Fibroblast of skin of right quadriceps (primary cell): ENCODE measurements at regions not wholly inside any gene's neighbourhood (a gene's known extent, or its start where the extent isn't known, plus 50 kb on each side); places are given as distances from the start of the nearest gene placed in this dataset.
"Not testable (repeated sequence)": the region's sequence is repeated elsewhere in the genome, so short reads cannot be mapped to it uniquely, and the experiment has no call there.

Source experiments
- DNase-seq: peaks from one replicate; pipeline ENCODE4 v3.0.0-alpha.2; 2013

DNA sequence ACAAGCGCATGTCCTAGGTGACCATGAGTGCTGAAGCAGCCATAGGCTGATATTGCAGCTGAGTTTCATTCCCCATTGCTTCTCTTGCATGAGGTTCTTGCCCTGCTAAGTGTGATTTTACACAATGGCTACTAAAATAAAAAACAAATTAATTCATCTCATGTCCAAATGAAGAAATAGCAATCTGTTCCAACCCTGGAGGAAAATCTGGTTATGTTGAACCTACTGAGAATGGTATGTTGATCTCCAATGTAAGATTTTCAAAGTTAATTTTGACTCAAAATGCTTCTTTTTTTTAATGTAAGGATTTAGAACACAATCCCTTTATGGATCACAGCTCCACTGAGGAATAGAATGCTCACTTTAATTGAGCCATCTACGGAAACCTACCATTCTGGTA, 254.2 kb upstream of the CRBN start:
- DNase-seq, result no peak

DNA sequence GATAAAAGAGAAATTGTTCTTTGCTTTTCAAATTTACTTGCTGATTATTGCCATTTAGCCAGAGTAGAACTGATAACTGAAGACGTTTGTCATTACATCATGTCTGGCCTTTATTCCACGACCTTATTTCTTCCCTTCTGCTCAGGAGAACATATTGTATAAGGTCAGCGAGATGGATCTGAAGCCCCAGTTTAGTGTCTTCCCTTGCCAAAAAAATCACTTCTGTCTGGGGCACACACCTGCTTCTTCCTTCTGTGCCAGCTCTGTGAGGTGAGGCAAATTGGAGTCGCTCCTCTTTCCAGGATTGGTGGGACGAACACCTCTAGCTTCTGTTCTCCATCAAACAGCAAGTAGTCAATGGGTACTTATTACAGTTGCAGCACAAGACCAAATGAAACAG, 250.3 kb upstream of the CRBN start:
- DNase-seq, result no peak

DNA sequence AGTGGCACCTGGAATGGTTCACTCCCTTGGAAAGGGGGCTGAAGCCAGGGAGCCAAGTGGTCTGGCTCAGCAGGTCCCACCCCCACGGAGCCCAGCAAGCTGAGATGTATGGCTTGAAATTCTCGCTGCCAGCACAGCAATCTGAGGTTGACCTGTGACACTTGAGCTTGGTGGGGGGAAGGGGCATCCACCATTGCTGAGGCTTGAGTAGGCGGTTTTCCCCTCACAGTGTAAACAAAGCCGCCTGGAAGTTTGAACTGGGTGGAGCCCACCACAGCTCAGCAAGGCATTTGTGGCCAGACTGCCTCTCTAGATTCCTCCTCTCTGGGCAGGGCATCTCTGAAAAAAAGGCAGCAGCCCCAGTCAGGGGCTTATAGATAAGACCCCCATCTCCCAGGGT, 228.2 kb upstream of the CRBN start:
- DNase-seq, result not testable (repeated sequence)

DNA sequence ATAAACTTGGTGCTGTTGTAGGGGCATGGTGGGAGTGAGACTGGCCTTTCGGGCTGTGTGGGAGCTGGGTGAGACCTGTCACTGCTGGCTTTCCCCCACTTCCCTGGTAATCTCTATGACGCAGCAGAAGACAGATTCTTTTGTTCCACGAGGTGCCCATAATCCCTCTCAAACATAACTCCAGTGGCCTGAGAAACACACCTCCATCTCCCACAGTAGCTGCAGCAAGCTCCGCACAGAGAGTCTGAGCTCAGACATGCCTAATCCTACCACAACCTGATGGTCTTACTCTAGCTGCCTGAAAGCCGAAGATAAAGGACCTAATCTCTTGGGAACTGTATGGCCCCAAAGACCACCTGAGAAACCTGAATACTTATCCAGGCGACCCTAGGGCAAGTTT, 225.6 kb upstream of the CRBN start:
- no peak for DNase-seq

DNA sequence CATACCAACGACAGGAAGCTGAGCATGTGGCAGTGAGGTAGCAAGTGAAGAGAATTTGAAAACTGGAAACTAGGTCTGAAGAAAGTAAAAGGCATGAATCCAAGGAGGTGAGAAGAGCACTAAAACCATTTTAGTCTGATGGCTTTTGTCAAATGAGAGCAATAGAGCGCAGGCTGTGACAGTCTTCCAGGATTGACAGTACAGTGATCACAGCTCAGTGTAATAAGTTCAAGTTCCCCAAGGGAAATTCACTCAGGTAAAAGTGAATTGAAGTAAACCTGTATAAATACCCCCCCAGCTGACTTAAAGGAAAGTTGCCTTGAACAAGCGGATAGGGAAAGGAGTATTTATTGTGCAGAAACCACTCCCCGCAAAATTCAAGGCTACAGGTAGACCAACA, 224.2 kb upstream of the CRBN start:
- no peak for DNase-seq

DNA sequence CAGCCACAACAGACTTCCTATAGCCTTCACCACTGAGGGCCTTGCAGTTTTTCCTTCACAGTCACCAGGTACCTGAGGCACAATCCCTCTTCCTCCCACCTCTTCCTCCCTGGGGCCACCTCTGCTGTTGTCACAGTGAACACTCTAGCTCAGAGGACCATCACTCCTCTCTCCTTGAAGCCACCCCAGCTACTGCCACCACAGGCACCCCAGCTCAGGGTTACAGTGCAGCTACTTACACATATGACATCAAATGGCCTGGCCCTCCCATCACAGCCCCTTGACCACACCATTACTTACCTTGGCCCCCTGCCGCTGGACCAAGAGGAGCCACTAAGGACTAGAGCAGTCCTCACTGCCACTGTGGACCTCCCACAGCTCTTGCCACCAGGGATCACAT, 213.5 kb upstream of the CRBN start:
- no peak for DNase-seq

DNA sequence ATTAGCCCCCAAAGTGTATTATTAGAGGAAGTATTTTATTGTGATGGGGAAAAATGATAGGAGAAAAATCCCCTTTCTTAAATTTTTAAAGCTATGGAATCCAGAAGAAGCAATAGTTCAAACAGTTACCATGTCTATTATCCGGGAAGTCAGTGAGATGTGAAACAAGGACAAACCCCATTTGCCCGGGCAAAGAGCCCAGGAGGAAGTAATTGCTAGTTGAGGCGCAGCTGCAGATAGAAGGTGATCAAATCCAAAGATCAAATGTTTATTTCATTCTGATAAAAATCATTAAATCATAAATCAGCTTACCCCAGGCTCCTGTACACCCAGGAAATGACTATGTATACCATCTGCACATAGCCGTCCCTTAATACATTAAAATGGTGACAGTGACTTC, 204.0 kb upstream of the CRBN start:
- no peak for DNase-seq

DNA sequence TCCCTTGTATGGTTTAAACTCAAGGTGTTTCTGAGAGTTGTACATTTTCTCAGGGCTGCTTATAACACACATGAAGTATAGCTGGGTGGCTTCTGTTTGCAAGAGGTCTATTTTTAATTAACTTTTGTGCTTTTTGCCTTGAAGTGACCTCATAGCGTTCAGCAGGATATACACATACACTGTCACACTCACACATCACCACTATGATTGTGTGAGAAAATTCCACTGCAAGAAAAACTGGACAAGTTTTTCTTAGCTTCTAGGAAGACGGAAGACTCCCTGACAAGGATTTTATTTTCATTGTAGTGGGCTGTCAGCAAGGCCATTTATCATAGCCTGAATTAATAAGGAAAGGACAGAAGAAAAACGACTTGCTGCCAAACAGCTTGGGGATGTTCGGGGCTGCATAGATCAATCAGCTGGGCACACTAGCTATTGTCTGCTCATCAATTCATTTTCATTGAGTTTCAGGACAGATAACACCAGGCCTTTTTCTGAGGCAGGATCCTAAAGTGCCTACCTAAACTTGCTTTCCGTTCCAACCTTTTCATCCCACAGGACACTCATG, 192.8 kb upstream of the CRBN start:
- no peak for DNase-seq

DNA sequence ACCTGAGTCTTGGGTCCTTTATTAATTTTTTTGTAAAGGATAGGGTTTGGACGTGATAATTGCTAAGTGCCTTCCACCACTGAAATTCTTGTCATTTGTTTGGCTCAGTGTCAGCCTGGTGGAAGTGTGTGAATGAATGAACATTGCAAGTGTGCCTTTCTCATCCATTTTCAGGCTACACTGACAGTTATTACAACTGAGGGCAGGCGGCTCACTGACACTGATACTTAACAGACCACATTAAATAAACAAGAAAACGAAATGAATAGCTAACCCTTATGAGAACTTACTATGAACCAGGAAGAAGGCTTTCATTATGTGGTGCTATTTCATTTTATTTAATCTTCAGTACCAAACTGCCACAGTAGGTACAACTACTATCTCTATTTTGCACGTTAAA, 188.8 kb upstream of the CRBN start:
- no peak for DNase-seq

DNA sequence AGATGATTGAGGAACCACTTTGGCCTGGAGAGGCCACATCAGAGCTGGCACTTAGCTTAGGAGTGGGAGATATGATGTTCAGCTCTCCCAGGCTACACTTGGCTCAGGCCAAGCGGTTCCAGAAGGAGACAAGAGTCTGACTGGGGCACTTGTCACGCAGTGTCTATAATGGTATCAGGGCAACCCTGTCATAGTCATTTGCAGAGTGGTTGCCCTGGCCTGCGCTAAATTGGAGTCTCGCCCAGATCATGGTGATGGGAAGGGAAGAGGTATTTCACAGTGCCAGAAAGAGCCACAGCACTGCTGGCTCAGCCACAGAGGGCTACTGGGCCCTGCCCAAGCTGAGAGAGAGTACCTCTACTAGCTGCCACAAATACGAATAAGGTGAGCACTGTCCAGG, 186.9 kb upstream of the CRBN start:
- no peak for DNase-seq

DNA sequence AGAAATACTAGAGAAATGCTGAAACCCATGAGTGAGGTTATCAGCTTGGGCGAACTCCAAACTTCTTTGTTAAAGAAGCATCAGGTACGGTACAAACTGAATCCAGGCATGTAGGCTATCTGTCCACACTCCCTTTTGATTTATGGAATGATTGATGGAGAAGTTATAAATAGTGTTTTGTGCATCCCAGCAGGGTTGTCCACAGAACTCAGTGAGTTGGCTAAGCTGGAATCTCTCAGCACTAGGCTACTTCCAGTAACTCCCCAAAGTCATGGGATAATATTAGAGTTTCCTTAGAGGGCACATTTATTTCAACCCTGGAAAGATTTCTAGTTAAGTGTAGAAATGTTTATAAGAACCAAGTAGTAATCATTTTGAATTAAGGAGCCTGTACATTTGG, 186.2 kb upstream of the CRBN start:
- no peak for DNase-seq

DNA sequence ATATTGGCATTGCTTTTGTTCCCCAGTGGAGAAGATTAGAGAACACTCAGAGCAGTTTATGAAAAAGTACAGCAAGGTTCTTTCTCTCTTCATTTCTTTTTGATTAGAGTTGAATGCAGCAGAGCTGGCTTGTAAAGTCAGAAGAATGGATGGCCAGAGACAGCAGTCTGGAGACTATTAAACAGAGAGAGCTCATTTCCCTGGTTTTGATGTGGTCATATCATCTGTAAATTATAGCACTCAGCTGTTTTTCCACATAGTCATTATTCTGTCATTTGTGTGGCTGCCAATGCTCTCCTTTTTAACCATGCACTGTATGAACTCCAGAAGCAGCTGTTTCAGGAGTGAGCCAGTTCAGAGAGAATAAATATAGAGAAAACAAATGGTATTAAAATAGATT, 177.4 kb upstream of the CRBN start:
- DNase-seq, result no peak

DNA sequence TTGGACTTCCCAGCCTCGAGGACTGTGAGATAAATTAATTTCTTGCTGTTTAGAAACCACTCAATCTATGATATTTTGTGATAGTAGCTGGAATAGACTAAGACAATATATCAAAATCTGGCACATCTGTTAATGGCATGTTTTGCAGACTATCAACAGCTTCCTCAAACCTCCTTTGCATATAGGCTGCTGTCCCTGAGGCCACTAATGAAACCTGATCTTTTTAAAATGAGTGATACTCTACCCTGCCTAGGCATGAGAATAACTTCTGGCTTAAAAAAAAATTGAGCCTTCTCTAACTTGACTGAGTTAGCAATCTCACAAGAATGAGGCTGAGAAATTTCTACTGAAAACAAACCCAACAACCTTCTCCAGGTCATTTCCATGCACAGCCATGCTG, 176.0 kb upstream of the CRBN start:
- DNase-seq, result no peak

DNA sequence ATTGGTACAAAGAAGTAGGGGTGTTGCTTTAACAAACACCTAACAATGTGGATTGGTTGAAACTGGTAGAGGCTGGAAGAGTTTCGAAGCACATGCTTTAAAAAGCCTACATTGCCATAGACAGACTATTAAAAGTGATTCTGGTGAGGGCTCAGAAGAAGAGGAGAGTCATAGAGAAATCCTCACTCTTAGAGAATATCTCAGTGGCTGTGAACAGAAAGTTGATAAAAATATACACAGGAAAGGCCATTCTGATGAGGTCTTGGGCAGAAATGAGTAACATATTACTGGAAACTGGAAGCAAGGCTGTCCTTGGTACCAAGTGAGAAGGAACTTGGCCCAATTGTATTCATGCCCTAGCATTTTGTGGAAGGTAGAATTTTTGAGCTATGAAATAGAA, 173.7 kb upstream of the CRBN start:
- DNase-seq, result no peak

DNA sequence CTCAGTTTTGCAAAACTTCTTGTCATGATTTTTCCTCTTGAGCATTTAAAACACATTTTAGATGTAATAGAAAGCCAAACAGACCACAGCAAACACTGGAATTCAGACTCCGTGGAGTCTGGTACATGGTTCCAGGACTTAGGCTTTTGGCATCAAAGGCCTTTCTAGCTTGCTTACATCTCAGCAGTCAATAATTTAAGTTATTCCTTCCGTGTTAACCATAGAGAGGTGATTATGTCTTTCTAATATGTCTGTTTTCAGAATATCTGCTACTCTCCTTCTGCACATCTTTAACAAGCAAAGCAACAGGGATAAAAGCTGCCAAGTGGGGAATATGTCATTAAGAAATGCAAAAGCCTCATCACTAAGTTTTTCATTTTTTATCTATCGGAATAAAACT, 171.7 kb upstream of the CRBN start:
- no peak for DNase-seq

DNA sequence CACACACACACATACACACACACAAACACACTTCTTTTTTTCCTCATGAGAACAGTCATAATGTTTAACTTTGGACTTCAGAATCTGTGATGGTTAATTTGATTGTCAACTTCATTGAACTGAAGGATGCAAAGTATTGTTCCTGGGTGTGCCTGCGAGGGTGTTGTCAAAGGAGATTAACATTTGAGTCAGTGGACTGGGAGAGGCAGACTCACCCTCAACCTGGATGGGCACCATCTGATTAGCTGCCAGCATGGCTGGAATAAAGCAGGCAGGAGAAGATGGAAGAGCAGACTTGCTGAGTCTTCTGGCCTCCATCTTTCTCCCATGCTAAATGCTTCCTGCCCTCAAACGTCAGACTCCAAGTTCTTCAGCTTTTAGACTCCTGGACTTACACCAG, 167.6 kb upstream of the CRBN start:
- DNase-seq, result not testable (repeated sequence)

DNA sequence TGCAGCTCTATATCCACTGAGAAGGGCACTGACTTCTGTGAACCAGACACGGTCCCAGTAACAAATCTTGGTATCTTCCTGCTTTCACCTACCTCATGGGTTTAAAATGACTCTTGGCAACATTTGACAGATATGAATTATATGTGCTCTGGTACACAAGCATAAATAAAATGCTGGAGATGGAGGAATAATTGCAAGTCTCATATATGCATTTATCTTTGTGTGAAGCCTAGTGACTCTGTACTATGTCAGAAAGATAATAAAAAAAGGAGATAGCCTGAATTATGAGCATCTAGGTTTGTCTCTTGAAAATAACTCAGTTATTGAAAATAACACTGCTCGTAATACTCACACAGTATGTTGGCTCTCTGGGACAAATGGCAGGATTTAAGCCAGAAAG, 167.1 kb upstream of the CRBN start:
- no peak for DNase-seq

DNA sequence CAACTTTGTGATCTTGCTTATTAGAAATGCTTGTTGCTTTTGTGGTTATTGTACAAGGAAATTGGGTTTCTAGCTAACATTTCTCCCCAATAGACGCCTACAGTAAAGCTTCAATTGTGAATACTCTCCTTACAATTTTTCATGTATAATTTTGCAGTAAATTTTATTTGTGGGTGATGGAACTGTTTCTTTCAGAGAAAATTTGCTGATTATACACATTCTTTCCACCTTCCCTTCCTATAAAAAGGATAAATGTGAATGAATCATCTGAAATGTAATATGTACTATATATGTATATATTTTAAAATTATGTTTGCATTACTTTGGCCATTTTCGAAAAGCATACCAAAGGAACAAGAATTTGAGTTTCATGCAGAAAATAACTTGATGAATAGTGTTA, 162.7 kb upstream of the CRBN start:
- DNase-seq, result no peak

DNA sequence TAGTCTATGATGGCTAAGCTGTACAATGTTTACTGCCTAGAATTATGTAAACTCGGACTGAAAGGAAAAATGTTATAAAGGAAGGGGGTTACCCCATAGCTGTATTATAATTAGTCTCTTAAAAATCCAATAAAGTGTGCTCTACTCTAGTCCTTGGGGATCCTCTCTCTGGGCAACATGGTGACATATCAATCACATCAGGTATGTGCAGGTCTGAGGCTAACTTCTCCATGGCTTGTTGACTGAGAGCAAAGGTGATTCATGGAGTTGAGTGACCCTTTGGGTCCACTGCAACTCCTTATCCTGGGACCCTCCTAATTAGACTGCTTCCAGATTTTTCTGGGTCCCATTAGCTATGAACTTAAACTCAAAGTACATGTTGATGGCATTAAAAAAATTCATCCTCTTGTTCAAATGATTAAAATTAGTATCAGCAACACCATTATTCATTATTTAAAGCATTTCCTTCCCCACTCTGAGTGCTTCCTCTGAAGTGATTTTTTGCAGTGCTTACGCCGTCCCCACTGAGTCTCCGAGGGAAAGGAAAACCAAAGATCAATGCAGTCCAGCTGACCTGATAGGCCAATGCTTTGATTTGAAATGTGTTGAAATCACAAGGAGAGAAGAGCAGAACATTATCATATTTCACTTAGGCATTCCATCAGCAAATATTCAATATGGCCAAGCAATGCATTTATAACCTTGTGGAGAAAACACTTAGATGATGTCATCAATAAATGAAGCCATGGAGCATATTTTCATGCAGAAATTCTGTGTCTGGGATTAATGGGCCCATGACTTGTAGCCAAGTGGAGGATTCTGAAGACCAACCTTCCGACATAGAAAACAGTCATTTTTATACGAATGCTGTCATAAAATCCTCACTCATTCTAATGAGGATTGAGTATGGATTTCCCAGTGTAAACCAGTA, 161.7 kb upstream of the CRBN start:
- DNase-seq, result no peak

DNA sequence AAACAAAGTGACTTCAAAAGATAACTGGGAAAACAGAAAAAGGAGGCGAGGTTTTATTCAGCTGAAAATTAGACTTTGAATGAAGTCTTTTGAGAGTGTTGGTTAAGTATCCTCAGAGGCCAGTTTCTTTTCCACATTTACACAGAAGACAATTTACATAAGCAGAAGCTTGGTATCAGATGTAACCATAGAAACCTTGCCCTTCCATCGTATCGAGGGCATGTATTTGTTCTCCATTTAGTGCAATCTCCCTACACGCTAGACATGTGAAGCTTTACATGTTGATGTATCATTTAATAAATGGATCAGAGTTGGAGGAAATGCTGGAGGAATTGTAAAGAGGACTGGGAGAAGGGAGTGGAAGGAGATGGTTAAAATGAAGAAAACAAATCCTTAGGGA, 161.0 kb upstream of the CRBN start:
- no peak for DNase-seq

DNA sequence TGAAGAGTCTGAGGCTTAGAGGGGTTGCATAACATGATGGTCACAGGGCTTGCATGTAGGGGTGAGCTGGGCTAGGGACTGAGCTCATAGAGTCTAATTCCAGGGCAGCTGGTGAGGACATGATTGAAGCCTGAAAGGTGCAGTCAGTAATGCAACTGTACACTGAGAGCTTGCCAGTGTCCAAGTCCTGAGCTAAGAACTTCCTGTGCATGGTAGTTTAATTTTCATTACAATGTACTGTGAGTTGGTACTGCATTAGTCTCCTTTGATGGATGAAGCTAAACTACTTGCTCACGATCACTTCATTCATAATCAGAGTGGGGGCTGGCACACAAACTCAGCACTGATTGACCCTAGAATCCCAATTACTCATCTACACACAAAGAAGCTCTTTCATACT, 156.4 kb upstream of the CRBN start:
- no peak for DNase-seq

DNA sequence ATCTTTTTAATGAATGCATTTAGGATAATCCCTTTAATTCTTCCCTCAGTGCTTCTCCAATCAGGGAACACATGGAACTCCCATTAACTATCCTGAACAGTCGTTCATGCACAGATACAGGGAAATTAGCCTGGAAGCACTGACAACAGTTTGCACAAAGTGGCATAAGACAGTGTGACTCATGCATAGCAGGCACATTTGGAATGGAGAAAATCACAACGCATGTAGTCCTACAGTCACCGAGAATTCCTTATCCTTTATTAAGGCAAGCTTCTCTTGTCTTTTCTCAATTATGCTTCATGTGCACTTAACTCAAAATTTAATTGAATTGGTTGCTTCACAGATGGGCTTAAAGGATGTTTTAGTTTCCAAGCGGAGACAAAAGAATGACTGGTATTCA, 155.0 kb upstream of the CRBN start:
- no peak for DNase-seq

DNA sequence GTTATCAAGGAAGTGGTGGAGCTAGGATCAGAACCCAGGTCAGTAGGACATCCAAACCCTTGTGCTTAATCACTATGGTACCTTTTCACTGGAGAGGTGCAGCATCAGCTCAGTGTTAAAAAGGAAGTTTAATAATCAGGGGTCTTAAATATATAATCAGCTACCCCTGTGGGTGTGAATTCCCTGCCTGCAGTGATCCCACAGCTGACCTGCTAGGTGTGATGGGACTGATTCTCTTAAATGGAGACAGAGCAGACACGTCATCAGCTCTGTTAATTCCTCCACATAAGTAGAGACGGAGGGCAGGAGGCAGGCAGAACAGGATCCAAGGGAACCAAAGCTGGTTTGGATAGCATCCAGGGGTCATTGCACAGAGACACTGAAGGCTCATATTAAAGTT, 154.1 kb upstream of the CRBN start:
- DNase-seq, result no peak

DNA sequence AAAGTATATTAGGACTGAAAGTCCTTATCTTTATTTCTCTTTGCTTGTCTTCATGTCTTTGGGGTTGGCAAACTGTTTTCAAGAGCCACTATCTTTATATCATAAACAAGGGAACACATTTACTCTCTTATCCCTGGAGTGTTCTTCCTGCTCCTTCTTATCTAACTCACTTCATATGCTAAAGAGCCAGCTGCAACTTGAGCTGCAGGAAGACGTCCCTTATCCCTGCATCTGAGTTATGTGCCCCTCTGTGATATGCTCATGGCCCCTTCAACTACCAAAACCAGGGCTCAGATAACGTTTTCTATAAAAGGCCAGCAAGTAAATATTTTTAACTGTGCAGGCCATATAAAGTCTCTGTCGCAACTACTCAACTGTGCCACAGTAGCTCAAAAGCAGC, 137.0 kb upstream of the CRBN start:
- no peak for DNase-seq

DNA sequence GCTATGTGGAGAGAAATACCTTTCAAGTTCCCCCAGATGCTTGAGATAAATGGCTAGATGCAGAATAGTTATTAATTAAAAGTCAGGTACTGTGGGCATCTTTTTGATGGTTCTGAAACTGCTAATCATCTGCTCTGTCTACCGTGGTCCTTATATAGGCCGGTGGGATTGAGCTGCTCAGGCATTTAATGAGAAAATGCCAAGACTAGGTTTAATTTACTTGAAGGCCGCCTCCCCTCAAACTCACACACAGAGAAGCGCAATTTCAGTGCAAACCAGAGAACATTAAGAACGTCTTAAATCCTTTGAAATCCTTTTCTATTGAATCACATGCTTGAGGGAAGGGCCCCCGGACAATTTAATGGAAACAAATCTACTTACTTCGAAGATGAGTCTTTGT, 136.4 kb upstream of the CRBN start:
- DNase-seq, result no peak
